Heart left ventricle (tissue), 16 donors: ENCODE measurements at regions not wholly inside any gene's neighbourhood (a gene's known extent, or its start where the extent isn't known, plus 50 kb on each side); places are given as distances from the start of the nearest gene placed in this dataset.

Experiments used
- ATAC-seq, 4 donors: fragments of 200-7000 bp; cut with Tn5 transposase; one replicate each; pipeline ENCODE4 v1.9.1; 2020 to 2022; ENCODE audit warnings: moderate library complexity in 4 of 4, mild to moderate bottlenecking in 3 of 4, moderate number of reproducible peaks in 1 of 4
- DNase-seq, 5 donors: peaks; one replicate each; pipeline ENCODE4 v3.0.0-alpha.2; 2020
- H3K27ac ChIP-seq, 12 donors: fragments of 200-600 bp; sonication (generic) in 4 of 12; one replicate each; pipeline versions ENCODE4 v1.5.0 to v1.8.0; 2016 to 2022; ENCODE audit warnings: mild to moderate bottlenecking in 2 of 12
- H3K27me3 ChIP-seq, 9 donors: fragments of 200-600 bp; sonication (generic) in 2 of 9; one replicate each; pipeline versions ENCODE4 v1.5.1 to v1.8.0; 2016 to 2022; ENCODE audit warnings: mild to moderate bottlenecking in 3 of 9
- H3K36me3 ChIP-seq, 9 donors: fragments of 200-600 bp; sonication (generic) in 2 of 9; one replicate each; pipeline versions ENCODE4 v1.5.0 to v1.8.0; 2018 to 2022; ENCODE audit warnings: mild to moderate bottlenecking in 2 of 9
- H3K4me1 ChIP-seq, 12 donors: fragments of 200-600 bp; sonication (generic) in 4 of 12; one replicate each; pipeline versions ENCODE4 v1.5.0 to v1.8.0; 2016 to 2022; ENCODE audit warnings: mild to moderate bottlenecking in 3 of 12
- H3K4me3 ChIP-seq, 12 donors: fragments of 200-600 bp; sonication (generic) in 4 of 12; one replicate each; pipeline versions ENCODE4 v1.5.0 to v1.8.0; 2017 to 2022; ENCODE audit warnings: mild to moderate bottlenecking in 9 of 12, moderate library complexity in 4 of 12
- H3K9me3 ChIP-seq, 12 donors: fragments of 200-600 bp; sonication (generic) in 4 of 12; one replicate each; pipeline versions ENCODE4 v1.5.0 to v1.8.0; 2016 to 2022; ENCODE audit warnings: mild to moderate bottlenecking in 1 of 12
- POLR2A ChIP-seq, 2 donors: fragments of 450-650 bp; IDR thresholded peaks; one replicate each; pipeline ENCODE4 v1.6.1; 2017; ENCODE audit warnings: antibody characterized with exemption in 2 of 2, mild to moderate bottlenecking in 2 of 2, moderate library complexity in 2 of 2
- WGBS, 4 donors: extraction: QIAGEN DNeasy Blood & Tissue Kit in 2 of 4; methylation state at CpG; one replicate each; pipeline versions ENCODE4 v1.1.5 to v1.1.7; 2013 to 2018; 5-methylcytosine and 5-hydroxymethylcytosine counted together
- intact Hi-C, 10 donors: fragments of 100-400 bp; cut with DNase I; formaldehyde crosslinking; loops; one replicate each; pipeline versions ENCODE4 v1.11.1 to v1.14.2; 2022
- TF ChIP-seq, protein P1 (sequence below), 12 donors: fragments of 200-600 bp; sonication (generic) in 4 of 12; IDR thresholded peaks; one replicate each; pipeline versions ENCODE4 v1.5.0 to v1.8.0; 2018 to 2022; ENCODE audit warnings: antibody characterized with exemption in 12 of 12, mild to moderate bottlenecking in 5 of 12
- donor health status: ischemic (EF 13 %, LVEDD 7.1; RV severe dilation, severe dysfunction).
- donor health status: healthy with polysubstance abuse.
- donor health status: DM: no; HTN: yes; CAD: no.
- donor health status: DM: no; HTN: no; CAD: no.
- donor health status: ischemic (EF 25% LVEDD 6.9; RV normal size, moderate dysfunction).
- donor health status: ischemic (EF 25% LVEDD 5.7; RV mildly dilated, moderate dysfunction).
- donor health status: healthy.
- donor health status: DM: yes; HTN: yes; CAD: no.
- donor health status: ischemic (EF 35%, LVEDD 5.7; RV mildly dilated, moderate dysfunction).
- donor health status: nonischemic (EF 11% LVEDD 7.7; RV severe dilation, severe dysfunction).
- donor health status: DM: yes; HTN: yes; CAD: no.
- donor health status: PGD.
- donor health status: ischemic (EF 29% LVEDD 5.4; RV normal size, mild dysfunction).
- donor health status: nonischemic (EF 23%, LVEDD 6.1; RV moderate dilation, normal function).

- Histone ChIP-seq H3K27me3 (no peaks in the 10 kb centered on the region), H3K27ac (no peak overlapping the region), H3K4me3 (no peak overlapping the region), H3K36me3 (no peaks in the 10 kb centered on the region), H3K9me3 (peaks cover 0 to 57% (median 27%) of the 10 kb centered on the region in 12 donors), H3K4me1 (no peaks in the 10 kb centered on the region)
- TF ChIP-seq, protein P1, sequence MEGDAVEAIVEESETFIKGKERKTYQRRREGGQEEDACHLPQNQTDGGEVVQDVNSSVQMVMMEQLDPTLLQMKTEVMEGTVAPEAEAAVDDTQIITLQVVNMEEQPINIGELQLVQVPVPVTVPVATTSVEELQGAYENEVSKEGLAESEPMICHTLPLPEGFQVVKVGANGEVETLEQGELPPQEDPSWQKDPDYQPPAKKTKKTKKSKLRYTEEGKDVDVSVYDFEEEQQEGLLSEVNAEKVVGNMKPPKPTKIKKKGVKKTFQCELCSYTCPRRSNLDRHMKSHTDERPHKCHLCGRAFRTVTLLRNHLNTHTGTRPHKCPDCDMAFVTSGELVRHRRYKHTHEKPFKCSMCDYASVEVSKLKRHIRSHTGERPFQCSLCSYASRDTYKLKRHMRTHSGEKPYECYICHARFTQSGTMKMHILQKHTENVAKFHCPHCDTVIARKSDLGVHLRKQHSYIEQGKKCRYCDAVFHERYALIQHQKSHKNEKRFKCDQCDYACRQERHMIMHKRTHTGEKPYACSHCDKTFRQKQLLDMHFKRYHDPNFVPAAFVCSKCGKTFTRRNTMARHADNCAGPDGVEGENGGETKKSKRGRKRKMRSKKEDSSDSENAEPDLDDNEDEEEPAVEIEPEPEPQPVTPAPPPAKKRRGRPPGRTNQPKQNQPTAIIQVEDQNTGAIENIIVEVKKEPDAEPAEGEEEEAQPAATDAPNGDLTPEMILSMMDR (IDR thresholded peaks at IDR 0.05), result no peak
- TF ChIP-seq POLR2A (IDR thresholded peaks at IDR 0.05), result no peak
- no peak for DNase-seq
- intact Hi-C loops, result no loop called here
- ATAC-seq, result no peak
These were observed 417.4 kb upstream of the RIOK2 start for GRCh38 chr5:97600486-97600885.

DNA sequence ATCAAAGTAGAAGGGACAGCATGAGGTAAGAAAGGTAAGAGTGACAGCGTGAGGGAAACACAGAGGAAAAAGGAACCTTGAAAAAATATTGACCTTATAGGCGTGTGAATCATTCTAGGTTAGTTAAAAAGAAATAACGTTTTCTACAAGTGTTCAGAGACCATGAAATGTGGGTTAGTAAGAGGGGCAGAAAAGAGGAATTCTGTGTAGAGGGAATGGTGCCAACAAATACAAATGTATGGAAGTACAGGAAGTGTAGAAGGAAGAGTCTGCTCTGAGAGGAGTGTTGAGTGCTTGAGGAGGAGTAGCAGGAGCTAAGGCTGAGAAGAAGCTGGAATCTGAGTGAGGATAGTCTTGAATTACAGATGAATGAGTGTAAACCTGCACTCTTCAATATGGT lies 418.6 kb upstream of the RIOK2 start:
- intact Hi-C loops, result no loop called here
- no peak for TF ChIP-seq POLR2A (IDR thresholded peaks at IDR 0.05)
- TF ChIP-seq, protein P1 (IDR thresholded peaks at IDR 0.05), result no peak

DNA sequence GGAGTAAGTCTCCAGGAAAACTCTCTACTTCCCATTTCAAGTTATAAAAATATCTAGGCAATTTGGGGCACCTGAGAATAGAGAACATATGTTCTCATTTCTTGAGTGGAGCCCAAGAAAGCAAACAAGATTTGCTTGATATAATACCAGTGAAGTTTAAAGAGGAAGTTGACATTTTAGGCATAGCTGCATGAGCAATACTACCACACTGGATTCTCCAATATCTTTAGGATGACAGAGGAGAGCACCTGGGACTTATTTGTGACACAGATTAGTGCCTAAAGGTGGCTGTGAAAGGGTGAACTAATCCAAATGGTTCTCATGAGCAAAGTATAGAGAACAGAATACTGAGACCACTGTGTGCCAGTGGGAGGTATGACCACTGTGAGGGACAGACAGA lies 423.5 kb upstream of the RIOK2 start:
- DNase-seq (no peak), ATAC-seq (no peak)
- Histone ChIP-seq H3K4me3 (no peak overlapping the region), H3K36me3 (no peaks in the 10 kb centered on the region), H3K9me3 (peaks cover 0 to 17% (median 0%) of the 10 kb centered on the region in 12 donors), H3K27me3 (no peaks in the 10 kb centered on the region), H3K4me1 (no peaks in the 10 kb centered on the region), H3K27ac (no peak overlapping the region)
- TF ChIP-seq, protein P1 (IDR thresholded peaks at IDR 0.05), result no peak
- no peak for TF ChIP-seq POLR2A (IDR thresholded peaks at IDR 0.05)
- intact Hi-C loops, result no loop called here

More for the DNA sequence above, 418.6 kb upstream of the RIOK2 start:
- H3K36me3 ChIP-seq, result no peaks in the 10 kb centered on the region
- ATAC-seq, result no peak
- DNase-seq, result no peak
- WGBS, 4 donors, result 46 to 63% (median 53%) methylated on average over 3 of the region's 3 CpGs
- no peaks in the 10 kb centered on the region for H3K27me3 ChIP-seq
- no peak overlapping the region for H3K27ac ChIP-seq
- H3K9me3 ChIP-seq, result peaks cover 0 to 48% (median 25%) of the 10 kb centered on the region in 12 donors
- H3K4me1 ChIP-seq, result no peaks in the 10 kb centered on the region
- H3K4me3 ChIP-seq, result no peak overlapping the region

GRCh38 chr5:97608501-97608900 lies 425.5 kb upstream of the RIOK2 start:
- Histone ChIP-seq H3K27me3 (no peaks in the 10 kb centered on the region), H3K27ac (no peak overlapping the region), H3K36me3 (no peaks in the 10 kb centered on the region), H3K4me1 (no peaks in the 10 kb centered on the region), H3K4me3 (no peak overlapping the region), H3K9me3 (peaks cover 0 to 17% (median 0%) of the 10 kb centered on the region in 12 donors)
- intact Hi-C loops, result no loop called here
- ATAC-seq (no peak), DNase-seq (no peak)
- 67 to 76% (median 73%) methylated on average over 4 of the region's 4 CpGs for WGBS, 4 donors
- TF ChIP-seq, protein P1 (IDR thresholded peaks at IDR 0.05), result no peak
- TF ChIP-seq POLR2A (IDR thresholded peaks at IDR 0.05), result no peak
